Activated T-cell treated with anti-CD3 and anti-CD28 coated beads, Interleukin-2, amount 50 U/mL, for 4 hours (primary cell): ENCODE measurements at regions not wholly inside any gene's neighbourhood (a gene's known extent, or its start where the extent isn't known, plus 50 kb on each side); places are given as distances from the start of the nearest gene placed in this dataset.

ENCODE experiments used
- ATAC-seq, 2 donors: fragments of 200-7000 bp; cut with Tn5 transposase; one replicate each; pipeline ENCODE4 v1.10.0; 2021
- DNase-seq: peaks from one replicate; pipeline ENCODE4 v3.0.0-alpha.2; 2020
- H3K27me3 Mint-ChIP-seq: one replicate; pipeline ENCODE4 v1.8.0; 2021; ENCODE audit warnings: low read depth, mixed read lengths
- H3K36me3 Mint-ChIP-seq: one replicate; pipeline ENCODE4 v1.8.0; 2022; ENCODE audit warnings: mixed read lengths; ENCODE audit not compliant: insufficient read depth
- H3K4me1 Mint-ChIP-seq: one replicate; pipeline ENCODE4 v1.8.0; 2021; ENCODE audit warnings: low read depth, mixed read lengths
- H3K4me3 Mint-ChIP-seq: one replicate; pipeline ENCODE4 v1.8.0; 2021; ENCODE audit warnings: mild to moderate bottlenecking, moderate library complexity, mixed read lengths
- H3K9me3 Mint-ChIP-seq: one replicate; pipeline ENCODE4 v1.8.0; 2021; ENCODE audit warnings: mixed read lengths

DNA sequence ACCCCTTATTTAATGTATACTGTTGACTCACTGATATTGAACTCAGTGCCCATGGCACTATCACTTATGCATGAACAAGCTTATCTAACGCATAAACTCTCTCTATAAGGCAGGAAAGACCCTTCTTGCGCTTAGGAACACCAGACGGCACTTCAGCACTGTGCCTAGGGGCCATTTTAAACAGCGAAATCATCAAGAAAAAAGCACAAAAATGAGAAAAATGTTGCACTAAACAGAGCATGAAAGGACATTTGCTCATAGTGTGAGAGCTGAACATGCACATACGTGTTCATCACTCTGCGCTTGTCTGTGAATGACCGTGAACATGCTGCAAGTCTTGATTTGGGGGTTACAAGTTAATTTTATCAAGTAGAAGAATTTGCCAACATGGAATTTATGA is 109.6 kb downstream of the WDR11 start:
- Mint-ChIP-seq H3K9me3 (no peaks in the 10 kb centered on the region), H3K27me3 (peaks cover 16% of the 10 kb centered on the region), H3K36me3 (no peaks in the 10 kb centered on the region), H3K4me1 (no peaks in the 10 kb centered on the region), H3K4me3 (no peak overlapping the region)
- ATAC-seq (no peak), DNase-seq (no peak)

- Mint-ChIP-seq H3K4me1 (no peaks in the 10 kb centered on the region), H3K4me3 (no peak overlapping the region), H3K9me3 (no peaks in the 10 kb centered on the region), H3K36me3 (no peaks in the 10 kb centered on the region), H3K27me3 (peaks cover 16% of the 10 kb centered on the region)
- ATAC-seq (no peak), DNase-seq (no peak)
Observed at GRCh38 chr10:120961795-120962755, 110.9 kb downstream of the WDR11 start.

- Mint-ChIP-seq H3K9me3 (no peaks in the 10 kb centered on the region), H3K4me1 (no peaks in the 10 kb centered on the region), H3K4me3 (no peak overlapping the region), H3K27me3 (peaks cover 9% of the 10 kb centered on the region), H3K36me3 (no peaks in the 10 kb centered on the region)
- DNase-seq (no peak), ATAC-seq (no peak)
Observed at GRCh38 chr10:120962756-120963593, 111.8 kb downstream of the WDR11 start.

DNA sequence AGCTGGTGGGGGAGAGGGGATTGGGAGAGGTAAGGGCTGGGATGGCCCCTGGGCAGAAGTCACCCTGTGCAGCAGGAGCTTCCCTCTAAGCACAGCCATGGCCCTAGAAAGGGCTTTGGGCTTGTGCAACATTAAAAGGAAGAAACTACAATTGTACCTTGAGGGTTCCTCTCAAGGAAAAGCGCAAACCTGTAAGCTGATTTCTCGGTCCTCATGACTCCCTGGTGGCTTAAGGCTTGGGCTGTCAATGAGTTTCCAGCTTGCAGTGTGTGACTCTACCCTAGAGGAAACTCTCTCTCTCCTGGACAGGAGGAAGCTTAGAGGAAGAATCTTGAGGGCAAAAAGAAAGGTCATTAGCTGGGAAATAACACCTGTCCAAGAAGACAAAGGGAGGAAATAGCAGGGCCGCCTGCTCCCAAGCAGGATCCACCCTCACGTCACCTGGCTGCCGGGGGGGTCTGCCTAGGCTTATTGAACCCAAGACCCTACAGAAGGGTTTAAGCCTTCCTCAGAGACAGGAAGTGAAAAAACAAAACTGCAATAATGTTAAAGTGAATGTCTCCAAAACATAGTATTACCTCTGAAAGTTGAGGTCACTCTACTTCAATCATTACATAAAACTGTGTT is 112.5 kb downstream of the WDR11 start:
- ATAC-seq (no peak), DNase-seq (no peak)
- Mint-ChIP-seq H3K27me3 (peaks cover 9% of the 10 kb centered on the region), H3K36me3 (no peaks in the 10 kb centered on the region), H3K9me3 (no peaks in the 10 kb centered on the region), H3K4me3 (no peak overlapping the region), H3K4me1 (no peaks in the 10 kb centered on the region)

- Mint-ChIP-seq H3K4me1 (no peaks in the 10 kb centered on the region), H3K9me3 (no peaks in the 10 kb centered on the region), H3K36me3 (no peaks in the 10 kb centered on the region), H3K27me3 (peaks cover 15% of the 10 kb centered on the region), H3K4me3 (no peak overlapping the region)
- DNase-seq, result no peak
- no peak for ATAC-seq
Observed at GRCh38 chr10:120966657-120967045, 115.5 kb downstream of the WDR11 start.

DNA sequence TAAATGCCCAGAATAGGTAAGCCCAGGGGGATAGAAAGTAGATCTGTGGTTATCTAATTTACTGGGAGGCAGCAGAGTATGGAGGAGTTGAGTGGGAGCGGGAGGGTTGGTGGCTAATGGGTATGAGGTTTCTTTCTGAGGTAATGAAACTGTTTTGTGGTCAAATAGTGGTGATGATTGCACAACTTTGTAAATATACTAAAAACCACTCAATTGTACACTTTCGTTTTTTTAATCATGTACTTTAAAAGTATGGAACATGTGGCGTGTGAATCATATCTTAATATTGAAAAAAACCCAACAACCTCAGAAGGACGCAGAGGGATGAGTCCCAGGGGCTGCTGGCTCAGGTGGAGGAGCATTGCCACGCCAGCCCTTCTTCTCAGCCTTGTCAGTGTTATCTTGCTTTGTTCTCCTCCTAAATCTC is 118.1 kb downstream of the WDR11 start:
- Mint-ChIP-seq H3K36me3 (no peaks in the 10 kb centered on the region), H3K27me3 (peaks cover 21% of the 10 kb centered on the region)
- ATAC-seq, result peak in 1 of 2 donors; percentile 21

DNA sequence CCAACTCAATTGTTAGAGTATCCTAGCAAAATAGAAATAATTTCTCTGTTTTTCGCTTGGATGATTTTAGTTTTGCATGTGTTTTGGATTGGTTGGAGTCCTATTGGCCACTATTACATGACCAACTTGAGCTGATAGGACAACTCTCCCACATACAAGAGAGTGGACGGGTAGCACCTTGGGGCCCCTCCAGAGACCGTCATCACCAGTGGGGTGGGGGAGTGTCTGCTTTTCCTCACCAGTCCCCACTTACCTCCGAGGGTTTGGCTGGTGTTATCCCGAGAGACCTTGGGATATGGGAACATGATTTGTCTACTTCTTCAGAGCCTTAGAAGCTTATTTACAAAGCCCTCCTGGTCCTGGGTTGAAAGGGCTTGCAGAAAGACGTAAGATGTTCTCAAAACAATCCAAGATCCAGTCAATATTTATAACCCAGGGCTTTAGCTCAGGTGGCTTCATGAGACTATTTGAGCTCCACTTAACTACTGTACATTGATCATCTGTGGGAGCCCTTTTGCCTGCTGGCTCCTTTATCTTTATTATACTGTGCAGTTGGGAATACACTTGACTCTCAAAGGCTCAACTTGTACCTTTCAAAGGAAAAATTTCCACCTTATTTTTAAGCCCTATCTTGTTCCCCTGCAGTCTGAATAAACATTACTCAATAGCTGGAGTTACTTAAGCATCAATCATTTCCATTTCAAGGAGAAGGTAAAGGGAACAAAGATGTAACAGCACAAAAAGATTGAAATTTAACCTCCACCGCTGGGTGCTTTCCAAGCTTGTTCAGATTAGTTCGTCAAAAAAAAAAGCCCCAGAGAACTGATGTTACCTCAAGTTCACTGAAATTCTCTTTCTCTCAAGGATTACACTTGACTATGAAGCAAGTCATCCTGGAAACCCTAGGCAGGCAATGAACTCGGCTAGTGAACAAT is 119.7 kb downstream of the WDR11 start:
- no peak for DNase-seq

More for the DNA sequence above, 118.1 kb downstream of the WDR11 start:
- no peaks in the 10 kb centered on the region for H3K9me3 Mint-ChIP-seq
- no peaks in the 10 kb centered on the region for H3K4me1 Mint-ChIP-seq
- no peak overlapping the region for H3K4me3 Mint-ChIP-seq
- no peak for DNase-seq

GRCh38 chr10:120971671-120972070 is 120.5 kb downstream of the WDR11 start:
- ATAC-seq (no peak), DNase-seq (no peak)
- Mint-ChIP-seq H3K4me1 (no peaks in the 10 kb centered on the region), H3K4me3 (no peak overlapping the region), H3K9me3 (no peaks in the 10 kb centered on the region), H3K27me3 (peaks cover 31% of the 10 kb centered on the region), H3K36me3 (no peaks in the 10 kb centered on the region)

More for the DNA sequence above, 119.7 kb downstream of the WDR11 start:
- ATAC-seq, result no peak
- Mint-ChIP-seq H3K4me3 (no peak overlapping the region), H3K36me3 (no peaks in the 10 kb centered on the region), H3K4me1 (no peaks in the 10 kb centered on the region), H3K27me3 (peaks cover 24% of the 10 kb centered on the region), H3K9me3 (no peaks in the 10 kb centered on the region)

- H3K36me3 Mint-ChIP-seq, result no peaks in the 10 kb centered on the region
- no peak for ATAC-seq
- H3K4me3 Mint-ChIP-seq, result no peak overlapping the region
- peaks cover 34% of the 10 kb centered on the region for H3K27me3 Mint-ChIP-seq
- no peak for DNase-seq
- H3K9me3 Mint-ChIP-seq, result no peaks in the 10 kb centered on the region
- no peaks in the 10 kb centered on the region for H3K4me1 Mint-ChIP-seq
Observed at GRCh38 chr10:120972259-120972658, 121.1 kb downstream of the WDR11 start.

DNA sequence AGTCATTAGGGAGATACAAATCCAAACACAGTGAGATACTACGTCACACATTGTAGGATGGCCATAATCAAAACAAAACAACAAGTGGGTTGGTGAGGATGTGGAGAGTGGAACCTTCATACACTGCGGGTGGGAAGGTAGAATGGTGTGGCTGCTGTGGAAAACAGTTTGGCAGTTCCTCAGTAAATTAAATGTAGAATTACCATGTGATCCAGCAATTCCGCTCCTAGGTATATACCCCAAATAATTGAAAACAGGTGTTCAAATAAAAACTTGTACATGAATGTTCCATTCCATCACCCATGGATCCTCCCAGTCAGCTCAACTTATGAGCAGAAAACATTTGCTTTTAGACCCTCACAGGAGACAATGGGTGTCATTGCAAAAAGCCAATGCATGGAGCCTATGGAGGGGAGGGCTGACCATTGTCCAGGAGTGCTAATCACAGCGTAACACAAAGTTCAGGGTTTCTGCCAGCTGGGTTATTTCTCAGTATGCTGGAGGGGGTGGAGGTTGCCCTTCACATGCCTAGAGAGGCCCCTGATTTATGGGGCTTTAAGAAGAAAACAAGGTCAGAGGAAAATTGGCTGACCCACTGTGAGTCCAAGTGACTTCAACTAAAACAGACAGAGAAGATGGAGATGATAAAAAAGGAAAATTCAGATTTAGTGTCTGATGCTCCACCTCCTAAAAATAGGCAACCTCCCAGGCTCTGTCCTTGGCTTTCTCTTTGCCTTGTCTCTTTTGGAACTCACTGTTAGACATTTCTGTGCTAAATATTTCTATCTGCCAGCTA is 124.1 kb downstream of the WDR11 start:
- Mint-ChIP-seq H3K36me3 (no peaks in the 10 kb centered on the region), H3K4me3 (no peak overlapping the region), H3K9me3 (no peaks in the 10 kb centered on the region), H3K4me1 (peaks cover 3% of the 10 kb centered on the region), H3K27me3 (peaks cover 40% of the 10 kb centered on the region)
- DNase-seq (no peak), ATAC-seq (no peak)

GRCh38 chr10:120975868-120976225 is 124.7 kb downstream of the WDR11 start:
- ATAC-seq (no peak), DNase-seq (no peak)
- H3K4me3 Mint-ChIP-seq, result no peak overlapping the region
- H3K4me1 Mint-ChIP-seq, result peaks cover 3% of the 10 kb centered on the region
- no peaks in the 10 kb centered on the region for H3K36me3 Mint-ChIP-seq
- H3K27me3 Mint-ChIP-seq, result peaks cover 46% of the 10 kb centered on the region
- no peaks in the 10 kb centered on the region for H3K9me3 Mint-ChIP-seq

DNA sequence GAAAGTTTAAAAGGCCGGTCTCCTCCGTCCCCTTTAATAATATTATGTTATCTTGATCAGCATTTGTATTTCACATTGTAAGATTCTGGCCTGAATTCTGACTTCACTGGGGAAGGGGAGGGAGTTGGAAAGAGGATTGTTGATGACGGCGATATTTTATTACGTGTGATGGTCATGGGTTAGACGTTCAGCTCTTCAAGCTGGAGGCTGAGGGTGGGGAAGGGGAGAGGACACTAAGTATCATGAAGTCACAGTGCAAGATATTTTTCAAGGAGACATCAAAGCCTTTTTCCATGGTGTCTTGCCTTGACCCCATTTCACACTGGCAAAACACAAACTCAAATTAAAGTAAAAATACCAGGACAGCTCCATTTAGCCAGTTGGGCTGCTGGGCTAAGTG is 126.7 kb downstream of the WDR11 start:
- DNase-seq (no peak), ATAC-seq (no peak)
- peaks cover 4% of the 10 kb centered on the region for H3K4me1 Mint-ChIP-seq
- no peak overlapping the region for H3K4me3 Mint-ChIP-seq
- peaks cover 54% of the 10 kb centered on the region for H3K27me3 Mint-ChIP-seq
- H3K9me3 Mint-ChIP-seq, result no peaks in the 10 kb centered on the region
- no peaks in the 10 kb centered on the region for H3K36me3 Mint-ChIP-seq
